Erythroblast (primary cell): ENCODE measurements at regions not wholly inside any gene's neighbourhood (a gene's known extent, or its start where the extent isn't known, plus 50 kb on each side); places are given as distances from the start of the nearest gene placed in this dataset.

Source experiments
- GATA1 ChIP-seq: IDR thresholded peaks from 2 replicates; pipeline ENCODE4 v1.6.1; 2011; ENCODE audit warnings: low read depth, mild to moderate bottlenecking, control low read depth, low read length, moderate library complexity
- POLR2A ChIP-seq: IDR thresholded peaks from 2 replicates; pipeline ENCODE4 v1.6.1; 2011; ENCODE audit warnings: mild to moderate bottlenecking, low read length

DNA sequence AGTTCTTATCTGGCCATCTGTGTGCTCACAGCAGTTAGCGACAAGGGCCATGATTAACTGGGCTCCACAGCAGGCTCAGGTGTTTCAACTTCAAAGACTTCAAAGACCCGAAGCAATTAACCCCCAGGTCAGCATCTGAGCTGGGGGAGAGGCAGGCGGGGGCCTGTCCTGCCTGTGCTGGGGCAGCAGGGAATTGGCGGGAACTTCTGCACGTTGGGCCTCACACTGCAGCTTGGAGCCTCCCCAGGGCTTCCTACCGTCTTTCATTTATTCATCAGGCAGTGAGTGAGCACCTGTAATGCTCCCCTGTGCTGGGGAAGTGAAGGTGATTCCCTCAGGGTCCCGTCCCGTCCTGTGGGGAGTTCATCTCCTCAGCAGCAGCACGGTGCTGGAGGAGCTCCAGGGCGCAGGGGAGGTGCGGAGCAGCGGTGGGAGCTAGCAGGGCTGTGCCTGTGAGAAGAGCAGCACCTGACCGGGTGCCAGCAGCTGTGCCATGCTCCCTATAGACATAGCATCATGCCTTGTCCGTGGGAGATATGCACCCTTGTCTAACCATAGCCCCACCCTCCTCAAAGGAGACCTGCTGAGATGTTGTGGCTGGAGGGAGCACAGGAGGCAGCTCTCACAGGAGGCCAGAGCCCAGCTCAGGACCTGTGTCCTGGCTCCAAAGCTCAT, 51.8 kb upstream of the FRMD1 start:
- no peak for TF ChIP-seq POLR2A
- no peak for TF ChIP-seq GATA1
